Bronchial epithelial cell (primary cell): ENCODE measurements at regions not wholly inside any gene's neighbourhood (a gene's known extent, or its start where the extent isn't known, plus 50 kb on each side); places are given as distances from the start of the nearest gene placed in this dataset.

Experiments used
- DNase-seq: peaks from one replicate; pipeline ENCODE4 v3.0.0-alpha.2; 2010; ENCODE audit warnings: low read depth
- FAIRE-seq: peaks from 2 replicates; lab custom pipeline; 2011; peaks lifted over from hg19 to GRCh38; lab: Jason Lieb, UNC
- H3K27me3 ChIP-seq: 2 replicates; pipeline ENCODE4 v1.5.1; 2011; ENCODE audit warnings: low read length; ENCODE audit not compliant: control insufficient read depth, insufficient read depth
- H3K36me3 ChIP-seq: 2 replicates; pipeline ENCODE4 v1.5.1; 2011; ENCODE audit warnings: low read length; ENCODE audit not compliant: control insufficient read depth, insufficient read depth
- H3K4me3 ChIP-seq: 2 replicates; pipeline ENCODE4 v1.5.1; 2011; ENCODE audit warnings: mild to moderate bottlenecking, low read depth, low read length, control low read depth
- TF ChIP-seq, protein P1 (sequence below): IDR thresholded peaks from 2 replicates; pipeline ENCODE4 v1.5.1; 2011; ENCODE audit warnings: mild to moderate bottlenecking, moderate library complexity, low read length, control low read depth, inconsistent platforms; ENCODE audit not compliant: insufficient read depth, severe bottlenecking

DNA sequence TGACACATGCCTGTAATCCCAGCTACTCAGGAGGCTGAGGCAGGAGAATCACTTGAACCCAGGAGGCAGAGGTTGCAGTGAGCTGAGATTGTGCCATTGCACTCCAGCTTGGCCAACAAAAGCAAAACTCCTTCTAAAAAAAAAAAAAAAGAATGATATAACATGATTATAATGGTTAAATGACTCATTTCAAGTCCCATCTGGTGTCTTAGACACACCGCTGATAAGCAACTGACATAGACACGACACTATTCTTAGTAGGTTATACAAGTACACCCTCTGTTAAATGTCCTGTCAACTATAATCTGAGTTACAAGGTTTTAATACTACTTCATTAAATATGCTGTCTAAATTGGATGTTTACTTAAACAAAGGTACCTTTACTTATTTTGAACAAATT lies 405.3 kb upstream of the CLINT1 start:
- no peak for FAIRE-seq
- H3K27me3 ChIP-seq, result no peaks in the 10 kb centered on the region
- TF ChIP-seq, protein P1, sequence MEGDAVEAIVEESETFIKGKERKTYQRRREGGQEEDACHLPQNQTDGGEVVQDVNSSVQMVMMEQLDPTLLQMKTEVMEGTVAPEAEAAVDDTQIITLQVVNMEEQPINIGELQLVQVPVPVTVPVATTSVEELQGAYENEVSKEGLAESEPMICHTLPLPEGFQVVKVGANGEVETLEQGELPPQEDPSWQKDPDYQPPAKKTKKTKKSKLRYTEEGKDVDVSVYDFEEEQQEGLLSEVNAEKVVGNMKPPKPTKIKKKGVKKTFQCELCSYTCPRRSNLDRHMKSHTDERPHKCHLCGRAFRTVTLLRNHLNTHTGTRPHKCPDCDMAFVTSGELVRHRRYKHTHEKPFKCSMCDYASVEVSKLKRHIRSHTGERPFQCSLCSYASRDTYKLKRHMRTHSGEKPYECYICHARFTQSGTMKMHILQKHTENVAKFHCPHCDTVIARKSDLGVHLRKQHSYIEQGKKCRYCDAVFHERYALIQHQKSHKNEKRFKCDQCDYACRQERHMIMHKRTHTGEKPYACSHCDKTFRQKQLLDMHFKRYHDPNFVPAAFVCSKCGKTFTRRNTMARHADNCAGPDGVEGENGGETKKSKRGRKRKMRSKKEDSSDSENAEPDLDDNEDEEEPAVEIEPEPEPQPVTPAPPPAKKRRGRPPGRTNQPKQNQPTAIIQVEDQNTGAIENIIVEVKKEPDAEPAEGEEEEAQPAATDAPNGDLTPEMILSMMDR, result no peak

DNA sequence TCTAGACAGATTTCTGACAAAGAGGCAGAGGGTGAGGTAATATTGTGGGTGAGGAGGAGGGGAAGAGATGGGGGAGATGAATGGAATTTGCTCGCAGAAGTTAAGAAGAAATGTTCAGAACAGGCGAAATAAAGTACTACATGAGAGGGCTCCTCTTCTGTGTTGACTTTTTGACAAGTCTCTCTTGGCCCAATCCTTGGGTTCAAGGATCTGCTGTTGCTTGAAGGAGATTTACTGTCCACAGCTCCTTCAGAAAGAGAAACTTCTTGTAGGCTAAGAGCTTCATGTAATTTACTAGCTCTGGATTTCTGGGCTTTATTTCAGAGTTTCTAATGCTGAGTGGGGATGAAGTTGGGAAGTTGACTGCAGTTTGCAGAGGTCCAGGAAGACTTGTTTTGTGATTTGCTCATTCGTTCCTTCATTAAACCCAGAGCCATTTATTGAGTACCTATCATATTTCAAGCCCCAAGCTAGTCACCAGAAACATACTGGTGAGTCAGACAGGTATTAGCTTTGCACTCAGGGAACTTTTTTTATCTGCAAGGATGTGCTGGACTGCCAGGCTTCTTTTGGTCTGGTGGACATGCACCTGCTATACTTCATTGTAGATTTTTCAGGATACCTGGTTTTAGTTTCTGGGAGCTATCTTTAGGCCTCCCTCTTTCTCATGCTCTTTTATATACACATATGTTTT lies 402.9 kb upstream of the CLINT1 start:
- Histone ChIP-seq H3K27me3 (no peaks in the 10 kb centered on the region), H3K4me3 (no peak overlapping the region), H3K36me3 (no peaks in the 10 kb centered on the region)
- FAIRE-seq, result no peak
- peak; percentile 52 for DNase-seq
- TF ChIP-seq, protein P1, result no peak

More for the DNA sequence above, 405.3 kb upstream of the CLINT1 start:
- no peak overlapping the region for H3K4me3 ChIP-seq
- DNase-seq, result no peak
- no peaks in the 10 kb centered on the region for H3K36me3 ChIP-seq

DNA sequence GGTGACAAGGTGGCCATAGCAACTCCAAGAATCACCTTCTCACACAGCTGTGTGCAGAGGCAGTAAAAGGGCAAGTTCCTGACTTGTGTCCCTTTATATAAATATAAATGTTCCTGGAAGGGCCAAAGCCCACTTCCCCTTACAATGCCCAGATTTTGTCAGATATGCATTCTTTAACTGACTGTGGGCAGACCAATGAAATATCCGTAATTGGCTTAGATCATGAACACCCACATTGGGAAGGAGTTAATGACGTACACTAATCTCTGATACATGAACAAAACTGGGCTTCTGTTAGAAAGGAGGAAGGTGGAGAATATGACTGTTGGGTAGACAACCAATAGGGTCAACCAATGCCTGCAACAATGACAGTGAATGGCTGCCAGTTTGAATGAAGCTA lies 397.2 kb upstream of the CLINT1 start:
- FAIRE-seq, result no peak
- no peak overlapping the region for H3K4me3 ChIP-seq
- no peaks in the 10 kb centered on the region for H3K27me3 ChIP-seq
- TF ChIP-seq, protein P1, result no peak
- H3K36me3 ChIP-seq, result no peaks in the 10 kb centered on the region
- no peak for DNase-seq

DNA sequence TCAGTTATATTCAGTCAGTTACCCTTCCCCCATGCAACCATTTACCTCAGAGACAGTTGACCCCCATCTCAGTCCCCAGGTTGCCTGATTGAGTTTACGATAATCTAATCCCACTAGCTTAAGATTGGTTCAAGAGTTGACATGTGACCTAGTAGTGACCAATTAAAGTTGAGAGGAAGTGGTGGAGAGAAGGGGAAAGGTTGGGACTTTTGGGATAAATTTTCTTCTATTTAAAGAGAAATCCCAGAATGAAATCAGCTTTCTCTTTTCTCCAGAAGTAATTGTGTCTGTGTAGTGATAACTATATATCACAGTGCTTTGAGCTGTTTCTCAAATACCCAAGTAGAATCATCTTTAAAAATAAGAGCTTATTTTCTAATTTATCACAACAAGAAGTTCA lies 396.7 kb upstream of the CLINT1 start:
- DNase-seq (no peak), FAIRE-seq (no peak)
- Histone ChIP-seq H3K4me3 (no peak overlapping the region), H3K36me3 (no peaks in the 10 kb centered on the region), H3K27me3 (no peaks in the 10 kb centered on the region)
- TF ChIP-seq, protein P1, result no peak

DNA sequence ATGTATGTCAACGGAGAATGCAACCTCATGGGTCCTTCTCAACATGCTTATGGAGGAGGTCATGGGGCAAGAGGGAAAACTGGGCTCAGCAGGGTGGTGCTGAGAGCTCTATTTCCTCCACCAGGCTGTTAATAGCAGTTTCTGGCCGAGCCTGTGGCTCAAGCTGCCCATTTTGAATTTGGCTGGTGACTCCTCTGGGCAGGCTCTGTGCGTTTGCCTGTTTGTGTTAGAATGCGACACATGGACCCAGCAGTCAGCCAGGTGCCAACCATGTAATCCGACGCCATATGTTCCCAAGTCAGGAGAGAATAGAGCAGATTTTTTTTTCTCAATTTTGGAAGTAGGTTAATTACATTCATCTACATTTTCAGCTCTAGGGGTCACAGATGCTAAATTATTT lies 387.7 kb upstream of the CLINT1 start:
- H3K4me3 ChIP-seq, result no peak overlapping the region
- no peaks in the 10 kb centered on the region for H3K36me3 ChIP-seq
- no peaks in the 10 kb centered on the region for H3K27me3 ChIP-seq
- FAIRE-seq (no peak), DNase-seq (no peak)
- TF ChIP-seq, protein P1, result no peak

DNA sequence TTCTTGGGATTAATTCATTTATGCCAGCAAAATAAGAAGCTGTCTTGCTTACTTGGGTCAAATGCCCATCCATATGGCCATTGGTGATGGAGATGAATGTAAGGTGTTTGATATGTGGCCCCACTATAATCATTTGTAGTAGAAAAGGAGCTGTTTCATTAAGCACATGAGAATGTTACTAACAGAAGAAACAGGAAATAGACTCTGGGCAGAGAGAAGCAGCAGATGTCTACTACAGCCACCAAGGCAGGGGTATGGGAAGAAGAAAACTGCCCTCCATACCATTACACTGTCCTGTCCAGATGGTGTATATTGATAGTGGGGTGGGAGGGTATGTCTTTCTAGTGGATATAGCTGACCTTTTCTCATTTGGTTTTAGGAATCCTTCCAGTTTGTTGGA lies 386.6 kb upstream of the CLINT1 start:
- no peak for DNase-seq
- Histone ChIP-seq H3K36me3 (no peaks in the 10 kb centered on the region), H3K4me3 (no peak overlapping the region), H3K27me3 (no peaks in the 10 kb centered on the region)
- FAIRE-seq, result no peak
- TF ChIP-seq, protein P1, result no peak
